T-helper 2 cell treated with Interferon-gamma antibody and Interleukin-4, amounts not matched to agents 100 ng/mL and 5 ng/mL, for 36 hours (primary cell): ENCODE measurements at regions not wholly inside any gene's neighbourhood (a gene's known extent, or its start where the extent isn't known, plus 50 kb on each side); places are given as distances from the start of the nearest gene placed in this dataset.

Source experiments
- intact Hi-C: fragments of 100-400 bp; cut with micrococcal nuclease; formaldehyde crosslinking; loops from one replicate; pipeline ENCODE4 v1.15.1; 2023

- intact Hi-C loops: no loop called here
Measured at GRCh38 chr2:147223553-147224060, 621.2 kb upstream of the ACVR2A start.

DNA sequence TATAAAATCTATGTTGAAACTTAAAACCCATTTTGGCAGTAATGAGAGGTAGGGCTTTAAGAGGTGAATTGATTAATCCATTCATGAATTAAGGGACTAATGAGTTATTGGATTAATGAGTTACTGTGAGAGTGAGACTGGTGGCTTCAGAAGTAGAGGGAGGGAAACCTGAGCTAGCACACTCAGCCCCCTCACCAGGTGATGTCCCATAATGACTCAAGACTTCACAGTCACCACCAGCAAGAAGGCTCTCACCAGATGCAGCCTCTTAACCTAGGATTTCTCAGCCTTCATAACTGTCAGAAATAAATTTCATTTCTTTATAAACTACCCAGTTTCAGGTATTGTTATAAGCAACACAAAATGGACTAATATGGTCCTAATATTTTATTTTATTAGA is 621.7 kb upstream of the ACVR2A start:
- intact Hi-C loops: no loop called here

GRCh38 chr2:147222506-147222905 is 622.3 kb upstream of the ACVR2A start:
- intact Hi-C loops: no loop called here

DNA sequence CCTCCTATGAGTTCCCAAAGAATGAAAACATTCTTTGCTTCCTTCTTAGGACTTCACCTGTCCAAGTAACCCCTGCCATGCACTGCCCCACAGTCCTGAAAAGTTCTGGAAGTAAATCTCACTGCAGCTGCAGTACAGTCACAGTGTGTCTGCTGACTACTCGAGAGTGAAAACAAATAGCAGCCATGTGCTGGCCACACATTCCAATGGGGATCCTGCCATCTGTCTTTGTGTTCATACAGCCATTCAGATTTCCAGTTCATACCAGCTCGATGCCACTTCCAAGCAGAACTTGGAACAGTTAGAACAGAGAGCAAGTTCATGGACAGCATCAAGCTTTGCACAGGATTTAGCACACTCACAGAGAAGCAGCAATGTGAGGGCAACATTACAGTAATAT is 629.9 kb upstream of the ACVR2A start:
- intact Hi-C loops: no loop called here

DNA sequence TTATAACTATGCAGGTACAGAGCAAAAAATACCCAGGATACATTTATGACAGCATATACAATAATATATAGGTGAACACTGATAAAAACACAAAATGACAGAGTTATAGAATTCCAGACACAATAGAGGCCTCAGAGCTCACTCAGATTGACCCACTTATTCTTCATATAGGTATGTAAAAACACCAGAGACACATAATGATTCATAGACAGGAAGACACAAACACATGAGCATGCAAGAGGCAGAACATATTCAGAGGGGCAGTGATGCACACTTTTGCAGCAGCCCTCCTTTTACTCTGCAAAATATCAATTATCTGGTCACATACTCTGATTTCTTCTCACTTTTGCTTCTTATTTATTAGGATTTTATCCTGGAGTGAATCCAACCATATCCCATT is 633.3 kb upstream of the ACVR2A start:
- intact Hi-C loops: no loop called here

DNA sequence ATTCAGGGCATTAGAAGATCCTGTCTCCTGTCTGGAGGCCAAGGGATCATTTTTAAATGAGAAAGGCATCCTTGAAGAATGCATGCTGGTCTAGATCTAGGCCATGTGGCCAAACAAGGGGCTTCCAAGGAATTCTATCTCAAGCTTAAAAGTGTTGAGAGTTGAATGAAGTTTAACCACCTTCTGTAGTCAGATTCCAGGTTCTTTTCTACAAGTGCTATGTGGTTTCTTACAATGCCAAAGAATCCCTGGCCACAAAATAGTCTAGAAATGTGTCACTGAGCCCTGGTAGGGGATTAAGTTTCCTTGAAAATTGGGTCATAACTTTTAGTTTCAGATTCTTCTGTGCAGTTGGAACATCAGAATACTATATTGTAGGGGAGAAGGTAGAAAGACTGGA is 640.7 kb upstream of the ACVR2A start:
- intact Hi-C loops: no loop called here

DNA sequence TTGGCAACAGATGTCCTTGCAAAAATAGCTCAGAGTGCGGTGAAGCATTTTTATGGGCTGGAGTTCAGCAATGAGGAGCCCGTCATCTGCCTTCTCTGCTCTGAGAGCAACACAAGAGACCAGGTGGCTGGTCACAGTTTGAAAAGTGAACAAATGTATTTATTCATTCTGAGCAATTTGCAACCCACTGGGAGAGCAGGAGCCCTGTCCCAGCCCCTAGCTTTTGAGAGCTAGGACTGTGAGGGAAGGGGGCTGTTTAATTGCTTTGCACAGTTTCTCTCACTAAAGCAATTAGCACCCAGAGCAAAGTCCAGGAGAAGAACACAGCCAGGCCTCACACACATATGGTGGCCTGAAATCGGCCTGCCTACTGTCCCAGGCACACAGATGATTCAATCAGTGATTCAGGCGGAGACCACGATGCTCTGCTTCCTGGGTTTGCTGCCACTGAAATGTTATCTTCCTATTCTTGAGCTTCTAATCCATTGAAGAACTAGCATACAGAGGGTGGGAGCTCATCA is 646.1 kb upstream of the ACVR2A start:
- intact Hi-C loops: no loop called here

GRCh38 chr2:147197754-147198483 is 646.9 kb upstream of the ACVR2A start:
- intact Hi-C loops: no loop called here

DNA sequence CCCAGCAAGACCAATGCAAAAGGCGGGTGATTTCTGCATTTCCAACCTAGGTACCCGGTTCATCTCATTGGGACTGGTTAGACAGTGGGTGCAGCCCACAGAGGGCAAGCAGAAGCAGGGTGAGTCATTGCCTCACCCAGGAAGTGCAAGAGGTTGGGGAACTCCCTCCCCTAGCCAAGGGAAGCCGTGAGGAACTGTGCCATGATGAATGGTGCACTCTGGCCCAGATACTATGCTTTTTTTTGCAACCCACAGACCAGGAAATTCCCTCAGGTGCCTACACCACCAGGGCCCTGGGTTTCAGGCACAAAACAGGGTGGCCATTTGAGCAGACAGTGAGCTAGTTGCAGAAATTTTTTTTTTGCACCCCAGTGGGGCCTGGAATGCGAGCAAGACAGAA is 662.6 kb upstream of the ACVR2A start:
- intact Hi-C loops: no loop called here

DNA sequence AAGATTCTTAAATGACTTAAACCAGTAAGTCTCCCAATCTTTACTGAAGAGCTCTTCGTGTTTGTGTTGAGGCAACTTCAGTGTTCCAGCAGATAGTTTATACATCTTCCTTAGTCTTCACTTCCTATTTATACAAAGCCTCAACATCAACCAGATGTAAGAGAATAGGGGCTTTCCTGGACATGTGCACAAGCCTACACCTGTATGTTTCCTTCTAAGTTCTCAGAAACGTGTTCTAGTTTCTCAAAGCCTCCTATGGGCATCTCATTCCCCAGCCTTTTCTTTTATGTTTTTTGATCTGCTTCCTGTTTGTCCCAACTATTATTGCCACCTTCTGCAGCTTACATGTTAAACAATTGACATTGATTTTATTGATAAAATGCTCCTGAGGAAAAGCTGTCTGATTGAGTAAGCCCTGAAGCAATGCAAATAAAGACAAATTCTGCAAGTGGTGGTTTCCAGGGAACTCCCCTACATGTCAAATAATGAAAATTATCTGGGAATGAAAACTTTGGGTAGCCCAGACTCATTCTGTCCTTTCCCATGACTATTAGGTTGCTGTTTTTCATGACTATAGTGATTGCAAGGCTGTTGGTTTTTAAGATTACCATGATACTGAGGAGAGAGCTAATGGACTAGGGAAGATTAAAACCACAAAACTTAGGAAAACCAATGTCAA is 663.3 kb upstream of the ACVR2A start:
- intact Hi-C loops: no loop called here

- intact Hi-C loops: no loop called here
Measured at GRCh38 chr2:147177071-147177857, 667.6 kb upstream of the ACVR2A start.

DNA sequence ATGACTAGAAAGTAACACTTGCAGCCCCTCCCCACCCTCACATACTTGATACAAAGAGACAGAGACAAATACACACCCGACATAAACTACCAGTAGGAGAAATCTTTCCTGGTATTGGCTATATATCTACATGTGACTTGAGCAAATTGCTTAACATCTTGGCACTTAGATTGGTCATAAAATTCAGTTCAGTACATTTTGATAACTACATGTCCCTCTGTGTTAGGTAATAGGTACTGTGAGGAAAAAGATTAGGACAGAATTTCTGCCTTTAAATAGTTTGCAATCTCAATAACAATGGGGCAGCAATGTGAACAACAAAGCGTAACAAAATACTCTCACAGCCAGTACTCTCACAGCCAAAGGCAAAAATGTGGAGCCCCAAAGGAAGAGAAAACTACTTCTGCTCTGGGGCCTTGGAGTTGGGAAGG is 670.0 kb upstream of the ACVR2A start:
- intact Hi-C loops: no loop called here

DNA sequence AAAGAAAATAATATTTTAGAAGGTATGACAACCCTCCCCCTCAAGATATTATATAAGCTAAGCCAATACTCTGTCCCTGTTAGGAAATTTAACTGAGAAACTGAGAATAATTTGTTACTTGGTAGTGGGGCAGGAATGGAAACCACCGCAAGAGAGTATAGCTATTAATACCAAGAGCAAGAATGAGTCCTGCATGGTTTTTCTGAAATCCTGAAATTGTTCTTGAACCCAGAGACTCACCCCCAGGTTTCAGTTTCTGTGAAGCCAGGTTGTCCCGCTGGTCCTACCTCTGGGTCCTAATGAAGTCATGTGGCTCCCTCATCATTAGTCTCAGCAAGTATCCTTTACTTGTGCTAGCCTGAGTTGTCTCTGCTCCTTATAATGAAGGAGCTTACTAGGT is 671.0 kb upstream of the ACVR2A start:
- intact Hi-C loops: no loop called here

DNA sequence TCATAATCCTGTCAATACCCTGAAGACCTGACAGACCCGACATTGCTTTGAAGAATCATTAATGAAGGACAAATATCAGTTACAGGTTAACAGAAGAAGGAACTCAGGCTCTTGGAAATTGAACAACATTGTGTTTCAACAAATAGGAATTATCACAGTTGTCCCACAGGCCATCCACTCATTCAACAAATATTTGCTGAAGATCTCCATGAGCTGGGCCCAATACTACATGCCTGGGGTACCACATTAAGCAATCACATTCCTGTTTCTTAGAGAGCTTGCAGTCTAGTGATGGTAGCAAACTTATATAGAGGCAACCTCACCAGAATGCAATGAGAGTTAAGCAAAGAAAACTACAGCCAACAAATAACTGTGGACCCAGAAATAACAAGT is 671.6 kb upstream of the ACVR2A start:
- intact Hi-C loops: no loop called here

- intact Hi-C loops: no loop called here
Measured at GRCh38 chr2:147172493-147173188, 672.2 kb upstream of the ACVR2A start.

- intact Hi-C loops: no loop called here
Measured at GRCh38 chr2:147171941-147172340, 672.9 kb upstream of the ACVR2A start.

GRCh38 chr2:147170932-147171331 is 673.9 kb upstream of the ACVR2A start:
- intact Hi-C loops: no loop called here

DNA sequence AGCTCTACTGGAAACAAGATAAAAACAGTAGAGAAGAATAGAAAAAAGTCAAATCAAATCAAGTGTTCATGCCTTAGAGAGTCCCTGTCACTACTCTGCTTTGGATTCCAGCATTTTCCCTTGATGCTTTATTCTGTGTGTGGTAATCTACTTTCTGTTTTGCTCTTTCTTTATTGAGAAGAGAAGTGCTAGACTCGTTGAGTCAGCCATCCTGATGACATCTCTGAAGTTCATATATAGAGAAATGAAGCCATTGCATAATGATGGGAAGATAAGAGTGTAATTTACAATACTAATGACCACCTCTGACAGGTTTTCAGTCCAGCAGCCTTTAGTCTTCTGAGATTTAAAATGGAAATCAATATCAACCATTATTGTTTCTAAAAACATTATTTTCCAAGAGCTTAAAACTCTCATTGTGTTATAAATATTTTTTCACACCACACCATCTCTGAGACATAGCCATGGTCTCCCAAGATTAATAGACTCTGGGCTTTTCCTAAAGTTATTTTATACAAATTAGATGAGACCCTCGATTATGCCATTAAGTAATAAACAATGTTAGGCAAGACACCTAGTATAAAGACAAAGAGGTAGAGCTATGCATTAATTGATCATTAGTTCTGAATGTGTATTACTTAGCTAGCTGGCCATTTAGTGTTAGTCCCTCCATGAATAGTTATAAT is 679.0 kb upstream of the ACVR2A start:
- intact Hi-C loops: no loop called here

DNA sequence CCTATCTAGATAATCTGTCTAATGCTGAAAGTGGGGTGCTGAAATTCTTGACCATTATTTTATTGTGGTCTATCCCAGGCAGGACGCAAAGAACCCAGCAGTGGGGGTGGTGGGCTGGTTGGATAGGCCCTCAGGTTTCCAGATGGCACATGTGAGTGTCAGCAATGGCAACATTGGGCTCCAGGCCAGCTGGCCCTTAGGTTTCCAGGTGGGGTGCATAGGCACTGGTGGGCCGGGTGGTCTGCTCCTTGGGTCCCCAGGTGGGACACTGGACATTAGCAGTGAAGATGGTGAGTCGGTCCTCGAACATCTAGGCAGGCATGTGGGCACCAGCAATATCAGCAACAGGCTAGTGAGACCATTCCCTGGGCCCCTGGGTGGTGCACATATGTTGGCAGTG is 680.3 kb upstream of the ACVR2A start:
- intact Hi-C loops: no loop called here

DNA sequence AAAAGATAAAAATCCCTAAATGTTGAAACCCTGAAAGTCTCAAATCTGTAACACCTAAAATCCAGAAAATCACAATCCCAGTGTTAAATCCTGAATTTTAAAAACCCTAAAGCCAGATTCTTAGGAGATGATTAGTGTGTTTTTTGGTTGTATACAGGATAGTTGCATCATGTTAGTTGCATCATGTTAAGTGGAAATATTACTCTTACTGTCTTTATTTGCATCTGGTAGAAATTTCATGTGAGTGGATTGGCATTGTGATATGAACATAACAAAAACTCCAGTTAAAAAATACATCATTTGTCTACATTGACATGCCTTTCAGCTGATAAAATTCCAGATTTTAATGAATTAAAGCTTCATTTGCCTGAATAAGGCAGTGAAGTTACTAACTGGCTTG is 683.1 kb upstream of the ACVR2A start:
- intact Hi-C loops: no loop called here

- intact Hi-C loops: no loop called here
Measured at GRCh38 chr2:147156970-147157369, 687.9 kb upstream of the ACVR2A start.
